GM12892 (cell line): ENCODE measurements at regions not wholly inside any gene's neighbourhood (a gene's known extent, or its start where the extent isn't known, plus 50 kb on each side); places are given as distances from the start of the nearest gene placed in this dataset.

Experiments
- POLR2A ChIP-seq: IDR thresholded peaks from 2 replicates; pipeline ENCODE4 v1.6.1; 2011; ENCODE audit warnings: low read depth, low read length, control low read depth
- POLR2AphosphoS5 ChIP-seq: IDR thresholded peaks from 2 replicates; pipeline ENCODE4 v1.6.1; 2011; ENCODE audit warnings: low read depth, low read length, control low read depth
- TAF1 ChIP-seq: IDR thresholded peaks from 2 replicates; pipeline ENCODE4 v1.6.1; 2011; ENCODE audit warnings: low read depth, mild to moderate bottlenecking, control low read depth, low read length, borderline replicate concordance

DNA sequence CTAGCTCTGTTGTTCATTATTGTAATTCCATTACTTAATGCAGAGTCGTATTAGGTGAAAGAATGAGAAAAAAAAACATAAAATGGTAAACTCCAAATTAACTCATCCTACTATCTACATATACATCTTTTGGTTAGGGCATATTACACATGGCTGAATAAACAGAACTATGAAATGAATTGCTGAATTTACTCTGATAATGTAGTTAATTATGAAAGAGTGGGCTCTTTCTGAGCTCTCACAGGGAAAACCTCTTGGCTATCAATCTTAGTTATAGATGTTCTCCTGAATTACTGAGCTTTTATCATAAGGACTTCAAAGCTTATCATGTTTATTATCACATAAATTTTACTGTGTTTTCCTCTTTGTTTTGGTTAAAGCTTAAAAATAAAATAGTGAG, 798.5 kb upstream of the MDGA2 start:
- no peak for TF ChIP-seq TAF1
- no peak for TF ChIP-seq POLR2AphosphoS5
- TF ChIP-seq POLR2A: no peak
